Heart left ventricle (tissue), 16 donors: ENCODE measurements at regions not wholly inside any gene's neighbourhood (a gene's known extent, or its start where the extent isn't known, plus 50 kb on each side); places are given as distances from the start of the nearest gene placed in this dataset.

Experiments used
- ATAC-seq, 4 donors: fragments of 200-7000 bp; cut with Tn5 transposase; one replicate each; pipeline ENCODE4 v1.9.1; 2020 to 2022; ENCODE audit warnings: moderate library complexity in 4 of 4, mild to moderate bottlenecking in 3 of 4, moderate number of reproducible peaks in 1 of 4
- DNase-seq, 5 donors: peaks; one replicate each; pipeline ENCODE4 v3.0.0-alpha.2; 2020
- H3K27ac ChIP-seq, 12 donors: fragments of 200-600 bp; sonication (generic) in 4 of 12; one replicate each; pipeline versions ENCODE4 v1.5.0 to v1.8.0; 2016 to 2022; ENCODE audit warnings: mild to moderate bottlenecking in 2 of 12
- H3K27me3 ChIP-seq, 9 donors: fragments of 200-600 bp; sonication (generic) in 2 of 9; one replicate each; pipeline versions ENCODE4 v1.5.1 to v1.8.0; 2016 to 2022; ENCODE audit warnings: mild to moderate bottlenecking in 3 of 9
- H3K36me3 ChIP-seq, 9 donors: fragments of 200-600 bp; sonication (generic) in 2 of 9; one replicate each; pipeline versions ENCODE4 v1.5.0 to v1.8.0; 2018 to 2022; ENCODE audit warnings: mild to moderate bottlenecking in 2 of 9
- H3K4me1 ChIP-seq, 12 donors: fragments of 200-600 bp; sonication (generic) in 4 of 12; one replicate each; pipeline versions ENCODE4 v1.5.0 to v1.8.0; 2016 to 2022; ENCODE audit warnings: mild to moderate bottlenecking in 3 of 12
- H3K4me3 ChIP-seq, 12 donors: fragments of 200-600 bp; sonication (generic) in 4 of 12; one replicate each; pipeline versions ENCODE4 v1.5.0 to v1.8.0; 2017 to 2022; ENCODE audit warnings: mild to moderate bottlenecking in 9 of 12, moderate library complexity in 4 of 12
- H3K9me3 ChIP-seq, 12 donors: fragments of 200-600 bp; sonication (generic) in 4 of 12; one replicate each; pipeline versions ENCODE4 v1.5.0 to v1.8.0; 2016 to 2022; ENCODE audit warnings: mild to moderate bottlenecking in 1 of 12
- POLR2A ChIP-seq, 2 donors: fragments of 450-650 bp; IDR thresholded peaks; one replicate each; pipeline ENCODE4 v1.6.1; 2017; ENCODE audit warnings: antibody characterized with exemption in 2 of 2, mild to moderate bottlenecking in 2 of 2, moderate library complexity in 2 of 2
- WGBS, 4 donors: extraction: QIAGEN DNeasy Blood & Tissue Kit in 2 of 4; methylation state at CpG; one replicate each; pipeline versions ENCODE4 v1.1.5 to v1.1.7; 2013 to 2018; 5-methylcytosine and 5-hydroxymethylcytosine counted together
- intact Hi-C, 10 donors: fragments of 100-400 bp; cut with DNase I; formaldehyde crosslinking; loops; one replicate each; pipeline versions ENCODE4 v1.11.1 to v1.14.2; 2022
- TF ChIP-seq, protein P1 (sequence below), 12 donors: fragments of 200-600 bp; sonication (generic) in 4 of 12; IDR thresholded peaks; one replicate each; pipeline versions ENCODE4 v1.5.0 to v1.8.0; 2018 to 2022; ENCODE audit warnings: antibody characterized with exemption in 12 of 12, mild to moderate bottlenecking in 5 of 12
- donor health status: ischemic (EF 13 %, LVEDD 7.1; RV severe dilation, severe dysfunction).
- donor health status: healthy with polysubstance abuse.
- donor health status: DM: no; HTN: yes; CAD: no.
- donor health status: DM: no; HTN: no; CAD: no.
- donor health status: ischemic (EF 25% LVEDD 6.9; RV normal size, moderate dysfunction).
- donor health status: ischemic (EF 25% LVEDD 5.7; RV mildly dilated, moderate dysfunction).
- donor health status: healthy.
- donor health status: DM: yes; HTN: yes; CAD: no.
- donor health status: ischemic (EF 35%, LVEDD 5.7; RV mildly dilated, moderate dysfunction).
- donor health status: nonischemic (EF 11% LVEDD 7.7; RV severe dilation, severe dysfunction).
- donor health status: DM: yes; HTN: yes; CAD: no.
- donor health status: PGD.
- donor health status: ischemic (EF 29% LVEDD 5.4; RV normal size, mild dysfunction).
- donor health status: nonischemic (EF 23%, LVEDD 6.1; RV moderate dilation, normal function).

DNA sequence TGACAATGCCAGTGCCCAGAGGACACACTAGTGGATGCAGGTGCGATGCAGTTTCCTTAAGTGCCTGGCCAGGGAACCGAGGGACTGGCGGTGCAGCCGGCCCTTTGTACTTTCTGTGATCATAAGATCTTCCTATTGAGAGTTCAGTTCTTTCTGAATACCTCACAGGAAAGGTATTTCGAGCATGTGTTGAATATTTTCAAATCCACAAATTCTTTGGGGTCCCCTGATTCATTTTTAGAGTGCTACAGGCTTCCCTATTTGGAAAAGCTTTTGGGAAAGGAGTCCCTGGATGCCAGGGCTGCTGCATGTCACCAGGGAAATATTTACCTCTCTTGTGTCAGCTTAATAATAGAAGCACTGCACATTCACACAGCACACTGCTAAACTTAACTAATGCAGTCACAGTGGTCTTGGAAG is 281.5 kb downstream of the GADD45G start:
- intact Hi-C loops, result no loop called here
- peak overlapping the region; percentile 12 to 87 (median 80) for H3K27ac ChIP-seq
- peaks cover 0 to 40% (median 12%) of the 10 kb centered on the region in 12 donors for H3K4me1 ChIP-seq
- ATAC-seq (peak in 3 of 4 donors; percentile 53 to 80 (median 63)), DNase-seq (peak in 1 of 5 donors; percentile 36)
- H3K4me3 ChIP-seq, result no peak overlapping the region
- H3K9me3 ChIP-seq, result no peaks in the 10 kb centered on the region
- WGBS, 4 donors, result 37 to 48% (median 41%) methylated on average over 5 of the region's 5 CpGs
- no peak for TF ChIP-seq POLR2A (IDR thresholded peaks at IDR 0.05)
- TF ChIP-seq, protein P1, sequence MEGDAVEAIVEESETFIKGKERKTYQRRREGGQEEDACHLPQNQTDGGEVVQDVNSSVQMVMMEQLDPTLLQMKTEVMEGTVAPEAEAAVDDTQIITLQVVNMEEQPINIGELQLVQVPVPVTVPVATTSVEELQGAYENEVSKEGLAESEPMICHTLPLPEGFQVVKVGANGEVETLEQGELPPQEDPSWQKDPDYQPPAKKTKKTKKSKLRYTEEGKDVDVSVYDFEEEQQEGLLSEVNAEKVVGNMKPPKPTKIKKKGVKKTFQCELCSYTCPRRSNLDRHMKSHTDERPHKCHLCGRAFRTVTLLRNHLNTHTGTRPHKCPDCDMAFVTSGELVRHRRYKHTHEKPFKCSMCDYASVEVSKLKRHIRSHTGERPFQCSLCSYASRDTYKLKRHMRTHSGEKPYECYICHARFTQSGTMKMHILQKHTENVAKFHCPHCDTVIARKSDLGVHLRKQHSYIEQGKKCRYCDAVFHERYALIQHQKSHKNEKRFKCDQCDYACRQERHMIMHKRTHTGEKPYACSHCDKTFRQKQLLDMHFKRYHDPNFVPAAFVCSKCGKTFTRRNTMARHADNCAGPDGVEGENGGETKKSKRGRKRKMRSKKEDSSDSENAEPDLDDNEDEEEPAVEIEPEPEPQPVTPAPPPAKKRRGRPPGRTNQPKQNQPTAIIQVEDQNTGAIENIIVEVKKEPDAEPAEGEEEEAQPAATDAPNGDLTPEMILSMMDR (IDR thresholded peaks at IDR 0.05), result no peak
- no peaks in the 10 kb centered on the region for H3K27me3 ChIP-seq
- H3K36me3 ChIP-seq, result no peaks in the 10 kb centered on the region

DNA sequence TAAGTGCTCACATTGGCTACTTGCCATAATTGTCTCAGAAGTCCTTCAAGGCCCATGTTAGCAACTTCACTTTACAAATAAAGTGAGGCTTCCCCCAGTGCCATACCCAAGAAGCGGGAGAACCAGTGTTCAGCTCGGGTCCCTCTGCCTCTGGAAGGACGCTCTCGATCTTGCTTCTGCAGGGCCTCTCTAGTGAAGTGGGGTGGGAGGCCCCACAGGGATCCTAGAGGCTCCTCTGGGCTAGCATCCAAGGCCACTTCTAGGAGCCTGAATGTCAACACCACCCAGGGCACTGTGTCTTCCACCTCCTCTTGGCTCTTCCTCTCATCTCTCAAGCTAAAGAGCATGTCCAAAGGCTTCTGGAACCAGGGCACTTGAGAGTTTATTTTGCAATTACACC is 282.5 kb downstream of the GADD45G start:
- Histone ChIP-seq H3K4me3 (no peak overlapping the region), H3K9me3 (no peaks in the 10 kb centered on the region), H3K27ac (peak overlapping the region in 8 of 12 donors; percentile 18 to 87 (median 83)), H3K36me3 (no peaks in the 10 kb centered on the region), H3K4me1 (peaks cover 0 to 50% (median 20%) of the 10 kb centered on the region in 12 donors), H3K27me3 (no peaks in the 10 kb centered on the region)
- 70 to 88% (median 85%) methylated on average over 4 of the region's 4 CpGs for WGBS, 4 donors
- intact Hi-C loops, result no loop called here
- no peak for ATAC-seq
- TF ChIP-seq, protein P1 (IDR thresholded peaks at IDR 0.05), result no peak
- TF ChIP-seq POLR2A (IDR thresholded peaks at IDR 0.05), result no peak
- DNase-seq, result peak in 1 of 5 donors; percentile 17

DNA sequence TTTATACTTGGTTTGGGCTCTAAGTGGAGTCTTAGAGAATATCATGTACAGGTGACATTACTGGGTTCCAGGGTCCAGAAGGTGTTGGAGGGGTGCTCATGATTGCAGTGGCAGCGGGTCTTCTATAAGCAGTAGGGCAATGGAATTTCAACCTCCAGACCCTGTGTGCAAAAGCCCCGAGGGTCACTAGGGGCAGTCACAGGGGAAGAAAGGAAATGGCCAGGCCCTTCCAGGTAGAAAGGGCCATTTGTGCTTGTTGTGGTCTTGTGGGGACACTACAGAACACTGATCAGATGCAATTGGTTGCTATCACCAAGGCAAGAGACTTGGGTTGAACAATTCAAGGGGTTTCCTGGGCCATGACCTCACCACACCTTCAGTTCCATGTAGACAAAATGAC is 283.4 kb downstream of the GADD45G start:
- 90 to 100% (median 94%) methylated on average over 2 of the region's 2 CpGs for WGBS, 4 donors
- ATAC-seq (no peak), DNase-seq (peak in 1 of 5 donors; percentile 5)
- Histone ChIP-seq H3K36me3 (no peaks in the 10 kb centered on the region), H3K4me1 (peaks cover 0 to 51% (median 23%) of the 10 kb centered on the region in 12 donors), H3K27ac (no peak overlapping the region), H3K27me3 (no peaks in the 10 kb centered on the region), H3K4me3 (no peak overlapping the region), H3K9me3 (no peaks in the 10 kb centered on the region)
- TF ChIP-seq, protein P1 (IDR thresholded peaks at IDR 0.05), result no peak
- no peak for TF ChIP-seq POLR2A (IDR thresholded peaks at IDR 0.05)
- intact Hi-C loops, result no loop called here

DNA sequence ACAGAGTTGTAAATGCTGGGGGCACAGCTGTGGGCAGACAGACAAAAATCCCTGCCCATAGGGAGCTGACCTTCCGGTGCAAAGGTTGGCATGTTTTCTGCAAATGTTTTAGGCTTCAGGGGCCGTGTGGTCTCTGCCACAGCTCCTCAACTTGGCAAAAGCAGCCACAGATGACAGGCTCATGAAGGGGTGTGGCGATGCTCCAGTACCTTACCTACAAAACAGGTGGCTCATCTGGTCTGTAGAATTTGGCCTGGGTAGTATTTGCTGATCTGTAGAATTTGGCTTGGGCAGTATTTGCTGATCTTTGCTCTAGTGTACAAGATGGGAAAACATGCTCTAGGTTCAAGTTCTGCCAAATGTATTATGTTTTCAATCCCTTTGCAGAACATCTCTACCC is 283.9 kb downstream of the GADD45G start:
- Histone ChIP-seq H3K36me3 (no peaks in the 10 kb centered on the region), H3K9me3 (no peaks in the 10 kb centered on the region), H3K4me3 (no peak overlapping the region), H3K27me3 (no peaks in the 10 kb centered on the region), H3K27ac (no peak overlapping the region), H3K4me1 (peaks cover 0 to 51% (median 23%) of the 10 kb centered on the region in 12 donors)
- TF ChIP-seq, protein P1 (IDR thresholded peaks at IDR 0.05), result no peak
- no peak for TF ChIP-seq POLR2A (IDR thresholded peaks at IDR 0.05)
- 93 to 96% (median 95%) methylated on average over 3 of the region's 3 CpGs for WGBS, 4 donors
- DNase-seq, result no peak
- ATAC-seq, result no peak
- intact Hi-C loops, result no loop called here
